ENCODE measurements at regions not wholly inside any gene's neighbourhood (a gene's known extent, or its start where the extent isn't known, plus 50 kb on each side); places are given as distances from the start of the nearest gene placed in this dataset.

- TF ChIP-seq, protein P1, sequence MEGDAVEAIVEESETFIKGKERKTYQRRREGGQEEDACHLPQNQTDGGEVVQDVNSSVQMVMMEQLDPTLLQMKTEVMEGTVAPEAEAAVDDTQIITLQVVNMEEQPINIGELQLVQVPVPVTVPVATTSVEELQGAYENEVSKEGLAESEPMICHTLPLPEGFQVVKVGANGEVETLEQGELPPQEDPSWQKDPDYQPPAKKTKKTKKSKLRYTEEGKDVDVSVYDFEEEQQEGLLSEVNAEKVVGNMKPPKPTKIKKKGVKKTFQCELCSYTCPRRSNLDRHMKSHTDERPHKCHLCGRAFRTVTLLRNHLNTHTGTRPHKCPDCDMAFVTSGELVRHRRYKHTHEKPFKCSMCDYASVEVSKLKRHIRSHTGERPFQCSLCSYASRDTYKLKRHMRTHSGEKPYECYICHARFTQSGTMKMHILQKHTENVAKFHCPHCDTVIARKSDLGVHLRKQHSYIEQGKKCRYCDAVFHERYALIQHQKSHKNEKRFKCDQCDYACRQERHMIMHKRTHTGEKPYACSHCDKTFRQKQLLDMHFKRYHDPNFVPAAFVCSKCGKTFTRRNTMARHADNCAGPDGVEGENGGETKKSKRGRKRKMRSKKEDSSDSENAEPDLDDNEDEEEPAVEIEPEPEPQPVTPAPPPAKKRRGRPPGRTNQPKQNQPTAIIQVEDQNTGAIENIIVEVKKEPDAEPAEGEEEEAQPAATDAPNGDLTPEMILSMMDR (IDR thresholded peaks at IDR 0.05; ENCODE audit: poor library complexity): no peak
- TF ChIP-seq EZH2phosphoT487 (IDR thresholded peaks at IDR 0.05; ENCODE audit: low read depth, severe bottlenecking, unreplicated experiment) (no peak), EZH2 (IDR thresholded peaks at IDR 0.05; ENCODE audit: borderline replicate concordance) (no peak)
These were observed 671.8 kb downstream of the ACTL7B start for GRCh38 chr9:108184009-108184408.
